ENCODE measurements at regions not wholly inside any gene's neighbourhood (a gene's known extent, or its start where the extent isn't known, plus 50 kb on each side); places are given as distances from the start of the nearest gene placed in this dataset.

DNA sequence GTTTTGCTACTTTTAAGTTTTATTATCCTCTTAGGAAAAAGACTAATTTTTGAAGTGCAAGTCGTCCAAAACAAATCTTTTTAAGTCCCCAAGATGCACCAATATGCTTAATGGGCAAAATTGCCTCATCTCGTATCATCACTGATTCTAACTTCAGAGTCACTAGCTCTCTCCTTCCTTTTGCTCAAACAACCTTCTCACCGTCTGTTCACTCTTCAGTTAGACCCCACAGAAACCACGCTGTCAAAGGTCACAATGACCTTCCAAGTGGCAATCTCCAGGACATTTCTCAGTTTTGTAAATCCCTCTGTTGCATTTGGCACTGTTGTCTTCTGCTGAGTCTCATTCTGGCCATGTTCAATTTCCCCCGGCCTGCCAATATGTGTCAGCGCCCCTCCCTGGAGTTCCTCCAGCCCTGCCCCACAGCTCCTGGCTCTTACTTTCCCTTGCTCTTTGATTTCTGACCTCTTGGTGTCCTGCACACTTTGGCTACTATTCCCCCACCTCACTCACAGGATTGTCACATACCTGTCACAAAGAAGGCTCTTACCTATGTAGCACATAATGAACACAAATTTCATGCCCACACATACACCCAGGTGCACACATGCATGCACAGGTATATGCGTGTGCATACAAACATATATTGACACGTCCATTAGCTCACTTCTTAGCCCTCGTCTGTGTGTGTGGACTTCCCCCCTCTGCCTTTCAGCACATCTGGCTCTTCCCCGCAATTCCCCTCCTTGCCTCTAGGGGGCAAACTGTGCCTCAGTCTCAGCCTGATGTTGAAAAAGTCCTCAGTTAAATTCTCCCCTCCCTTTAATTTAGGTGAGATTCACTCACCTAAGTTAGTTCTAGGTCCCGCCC lies 354.0 kb upstream of the DUSP10 start:
- no peak for DNase-seq

DNA sequence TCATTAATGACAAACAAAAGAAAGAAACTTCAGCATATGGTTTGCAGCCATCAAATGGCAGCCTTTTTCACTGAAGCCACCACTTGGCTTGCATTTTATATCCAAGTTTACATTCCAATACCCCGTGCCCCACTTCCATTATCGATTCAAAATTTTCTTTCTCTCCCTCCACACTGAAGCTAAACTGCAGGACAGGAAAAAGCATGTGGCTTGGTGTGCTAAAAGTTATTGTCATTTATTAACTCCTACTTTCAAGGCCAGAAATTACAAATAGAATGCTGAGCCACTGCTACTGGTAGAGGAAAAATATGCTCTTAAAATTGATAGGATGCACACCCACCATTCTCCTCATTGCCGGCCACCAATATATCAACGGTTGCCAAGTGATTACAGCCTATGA lies 351.6 kb upstream of the DUSP10 start:
- no peak for DNase-seq

DNA sequence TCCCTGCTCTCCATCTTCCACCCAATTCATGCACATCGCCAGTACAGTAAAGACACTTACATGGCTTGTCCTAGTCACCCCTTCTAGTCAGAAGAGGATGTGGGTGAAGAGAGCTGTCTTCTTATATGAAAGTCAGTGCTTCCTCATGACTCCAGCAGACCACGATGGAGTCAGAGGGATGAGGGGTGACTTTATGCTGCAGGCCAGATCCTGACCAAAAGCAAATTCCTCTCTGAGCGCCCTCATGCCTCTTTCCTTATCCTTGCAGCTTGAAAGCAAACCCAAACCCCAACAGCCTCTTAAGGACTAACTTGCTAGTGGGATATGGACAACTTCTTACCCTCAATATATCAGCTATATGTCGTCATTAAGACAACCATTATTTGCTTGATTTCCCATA lies 348.2 kb upstream of the DUSP10 start:
- no peak for DNase-seq

DNA sequence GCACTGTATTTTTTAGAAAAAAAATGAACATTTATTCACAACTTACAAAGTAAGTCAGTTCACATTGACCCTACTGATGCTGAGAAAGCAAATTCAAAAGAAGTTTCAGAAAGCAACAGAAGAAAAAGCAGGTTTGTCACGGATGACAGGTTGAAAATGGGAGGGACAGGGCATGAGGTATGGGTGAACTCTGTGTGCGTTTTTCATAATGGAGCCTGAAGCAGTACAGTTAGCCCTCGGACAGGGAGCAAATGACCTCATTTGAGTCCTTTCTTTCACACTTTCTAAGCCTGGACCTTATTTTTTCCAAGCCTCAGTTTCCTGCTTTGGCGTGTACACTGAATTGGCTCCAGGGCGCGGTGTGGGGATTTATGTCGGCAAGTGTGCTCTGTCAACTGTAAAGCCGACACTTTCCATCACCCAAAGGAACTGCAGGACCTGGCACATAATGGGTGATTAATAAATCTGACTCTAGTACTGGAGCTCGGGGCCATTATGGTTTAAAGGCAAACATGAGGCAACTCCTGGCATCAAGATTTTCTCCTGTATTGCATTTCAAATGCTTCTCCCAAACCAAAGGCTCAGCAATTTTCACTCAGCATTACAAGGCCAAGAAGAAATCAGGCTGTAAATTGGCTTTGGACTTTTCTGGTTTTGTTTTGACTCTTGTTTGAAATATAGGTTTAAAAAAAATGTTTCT lies 345.5 kb upstream of the DUSP10 start:
- DNase-seq: no peak

DNA sequence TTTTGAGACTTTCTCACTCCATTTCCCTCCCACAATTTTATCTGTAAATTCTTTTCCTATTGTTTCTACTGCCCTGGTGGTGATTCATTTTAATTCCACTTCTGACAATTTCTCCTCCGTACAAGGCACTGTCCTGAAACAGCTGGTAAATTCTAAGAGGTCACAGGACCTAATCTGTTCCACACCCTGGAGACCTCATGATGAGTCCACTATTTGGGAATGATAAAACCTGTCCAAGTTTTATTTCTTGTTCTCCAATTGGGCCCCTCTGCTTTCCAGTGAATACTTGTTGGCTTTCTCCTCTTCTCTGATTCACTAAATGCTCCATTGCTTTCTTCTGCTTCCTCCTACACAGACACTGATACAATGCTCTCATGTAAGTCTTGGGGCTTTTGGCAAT lies 343.1 kb upstream of the DUSP10 start:
- no peak for DNase-seq

DNA sequence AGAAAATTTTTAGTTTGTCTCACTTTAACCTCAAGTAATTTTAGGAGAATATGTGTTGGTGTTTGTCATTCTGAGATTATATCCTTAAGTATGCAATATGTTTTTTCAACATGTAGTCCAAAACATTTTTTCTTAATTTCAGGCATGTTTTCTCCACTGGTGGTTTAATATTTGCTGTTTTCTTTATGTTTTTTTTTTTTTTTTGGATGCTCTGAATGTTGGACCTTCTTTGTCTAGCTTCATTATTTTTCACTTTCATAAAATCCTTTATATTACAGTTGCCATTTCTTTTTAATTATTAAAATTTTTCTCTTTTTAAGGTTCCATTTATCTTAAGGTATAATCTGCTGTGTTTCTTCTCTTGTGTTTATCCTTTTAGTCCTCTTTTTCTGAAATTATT lies 342.2 kb upstream of the DUSP10 start:
- no peak for DNase-seq

DNA sequence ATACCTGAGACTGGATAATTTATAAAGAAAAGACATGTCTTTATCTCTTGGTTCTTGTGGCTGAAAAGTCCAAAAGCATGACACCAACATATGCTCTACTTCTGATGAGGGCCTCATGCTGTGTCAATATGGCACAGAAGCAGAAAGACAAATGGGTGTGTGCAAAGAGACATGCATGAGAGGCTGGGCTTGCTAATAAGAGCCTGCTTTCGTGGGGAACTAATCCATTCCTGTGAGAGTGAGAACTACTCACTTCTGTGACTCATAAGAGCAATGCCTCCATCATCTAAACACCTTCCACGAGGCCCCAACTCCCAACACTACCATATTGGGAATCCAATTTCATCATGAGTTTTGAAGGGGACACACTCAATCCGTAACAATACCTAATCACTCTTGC lies 340.0 kb upstream of the DUSP10 start:
- DNase-seq: no peak

DNA sequence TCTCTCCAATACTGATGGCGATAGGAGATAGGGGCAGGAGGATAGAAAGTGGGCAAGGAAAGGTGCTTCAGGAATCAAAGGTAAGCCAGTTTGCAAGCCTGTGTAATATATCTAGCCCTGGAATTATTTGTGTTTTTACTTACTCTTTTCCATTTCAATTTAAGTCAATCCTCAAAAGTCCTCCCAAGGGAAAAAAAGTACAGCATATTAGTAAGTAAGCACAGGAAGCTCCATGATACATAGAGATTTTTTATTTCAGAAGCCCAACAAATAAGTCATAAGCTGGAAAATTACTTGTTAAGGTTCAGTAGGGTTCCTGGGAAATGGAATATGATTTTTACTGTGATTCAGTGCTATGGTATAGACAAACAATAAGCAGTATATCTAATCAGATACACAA lies 337.7 kb upstream of the DUSP10 start:
- no peak for DNase-seq

DNA sequence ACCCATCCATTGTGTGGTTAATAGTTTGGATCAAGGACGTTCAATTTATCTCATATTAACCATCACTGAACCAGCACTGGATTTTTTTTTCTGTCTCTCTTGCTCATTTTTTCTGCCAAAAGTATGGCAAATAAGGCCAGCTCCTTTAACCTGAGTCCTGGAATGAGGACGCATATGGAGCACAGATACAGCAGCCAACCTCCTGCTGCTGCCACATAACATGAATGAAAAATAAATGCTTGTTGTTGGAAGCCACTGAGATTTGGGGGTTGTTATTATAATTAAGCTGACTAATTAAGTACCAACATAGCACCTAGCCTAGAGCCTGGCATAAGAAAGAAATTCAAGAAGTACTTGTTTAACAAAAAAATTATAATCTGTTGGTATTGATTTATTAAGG lies 335.3 kb upstream of the DUSP10 start:
- no peak for DNase-seq

DNA sequence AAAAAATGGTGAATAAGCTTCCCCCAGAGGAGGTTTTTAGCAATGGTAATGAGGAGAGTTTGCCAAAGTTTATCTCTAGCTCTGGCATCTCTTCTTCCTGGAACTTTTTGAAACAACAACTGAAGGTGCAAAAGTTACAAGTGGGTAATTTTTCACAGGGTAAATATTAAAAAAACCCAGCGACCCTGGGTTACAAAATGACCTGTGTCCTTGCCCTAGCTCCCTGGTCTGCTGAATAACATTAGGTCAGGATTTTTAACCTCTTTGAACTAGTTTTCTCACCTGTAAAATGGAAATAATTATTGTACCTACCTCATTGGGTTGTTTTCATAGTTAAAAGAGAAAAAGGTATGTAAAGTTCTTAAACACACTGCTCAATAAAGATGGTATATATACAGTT lies 332.4 kb upstream of the DUSP10 start:
- DNase-seq: no peak

DNA sequence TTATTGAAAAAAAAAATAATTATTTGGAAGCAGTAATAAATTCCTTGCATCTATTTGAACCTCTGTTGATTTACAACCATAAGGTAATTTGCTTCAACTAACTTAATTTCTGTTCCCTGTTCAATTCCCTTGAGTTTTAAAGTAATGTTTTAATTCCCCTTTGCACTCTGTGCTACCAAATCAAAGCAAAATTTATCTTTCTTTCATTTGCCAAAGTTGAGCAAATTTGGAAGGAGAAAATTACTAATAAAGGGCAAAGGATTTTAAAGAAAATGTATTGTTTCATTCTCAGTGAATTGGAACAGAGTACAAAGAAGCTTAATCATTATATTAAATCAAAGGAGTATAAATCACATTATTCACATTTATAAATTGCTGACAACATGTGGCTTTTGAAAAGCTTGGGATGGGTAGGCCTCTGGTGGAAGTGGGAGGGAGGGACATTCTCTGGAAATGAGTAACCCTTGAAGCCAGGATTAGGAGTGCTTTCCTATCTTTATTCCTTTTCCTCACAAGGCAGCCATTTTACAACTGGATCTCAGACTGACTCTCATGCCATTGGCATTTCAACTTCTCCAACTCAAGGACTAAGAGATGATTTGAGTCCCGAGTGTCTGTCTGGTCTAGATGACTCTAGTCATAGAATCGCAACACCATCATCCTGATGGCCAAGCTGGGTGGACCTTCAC lies 331.6 kb upstream of the DUSP10 start:
- DNase-seq: no peak

DNA sequence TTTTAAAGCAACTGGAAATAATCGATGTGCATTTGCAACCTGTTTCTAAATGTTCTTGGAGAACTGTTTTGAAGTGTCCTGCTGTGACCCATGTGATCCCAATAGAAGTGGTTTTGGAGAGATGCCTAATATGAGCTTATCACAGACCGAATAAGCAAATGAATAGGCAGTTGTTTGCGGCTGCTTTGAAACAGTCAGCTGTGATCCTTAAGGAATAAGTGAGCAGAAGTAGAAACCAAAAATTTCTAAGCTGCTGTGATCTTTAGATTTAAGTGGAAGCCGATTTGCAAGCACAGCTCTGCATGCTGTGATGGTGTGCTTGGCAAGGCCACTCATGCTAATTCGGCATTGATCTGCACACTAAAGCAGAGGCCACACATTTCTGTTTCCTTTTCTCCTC lies 329.5 kb upstream of the DUSP10 start:
- DNase-seq: no peak

DNA sequence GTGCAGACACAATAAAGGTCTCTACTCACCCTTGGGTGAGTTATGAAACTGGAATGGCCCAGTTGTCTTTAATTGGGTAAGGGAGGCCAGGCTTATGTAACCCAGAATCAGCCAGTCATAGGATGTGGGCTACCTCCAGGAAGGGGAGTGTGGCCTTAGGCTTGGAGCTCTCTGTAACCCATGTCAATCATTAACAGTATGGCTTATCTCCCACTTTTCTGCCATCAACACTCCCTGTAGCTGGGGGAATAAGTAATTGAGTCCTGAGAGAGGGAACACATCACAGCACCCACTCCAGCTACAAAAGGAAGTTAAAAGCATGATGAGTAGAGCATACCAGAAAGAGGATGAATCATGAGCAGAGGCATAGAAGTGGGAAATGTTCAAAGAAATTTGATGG lies 327.0 kb upstream of the DUSP10 start:
- no peak for DNase-seq

DNA sequence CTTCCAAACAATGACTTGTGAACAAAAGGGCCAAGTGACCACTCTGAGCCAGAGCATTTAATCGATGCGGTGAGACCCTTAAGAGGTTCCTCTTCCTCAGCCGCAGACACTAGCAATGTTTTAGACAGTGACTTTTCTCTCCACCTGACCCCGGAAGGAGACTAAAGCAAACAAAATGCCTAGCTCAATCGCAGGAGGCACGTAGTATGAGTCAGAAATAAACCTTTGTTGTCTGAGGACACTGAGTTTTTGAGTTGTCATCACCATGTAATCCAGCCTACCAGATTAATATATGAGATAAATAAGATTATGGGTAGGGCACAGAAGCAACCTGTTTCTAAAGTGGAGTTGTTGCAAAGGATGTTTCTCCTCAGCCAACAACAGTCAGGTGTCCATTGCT lies 326.2 kb upstream of the DUSP10 start:
- DNase-seq: no peak

DNA sequence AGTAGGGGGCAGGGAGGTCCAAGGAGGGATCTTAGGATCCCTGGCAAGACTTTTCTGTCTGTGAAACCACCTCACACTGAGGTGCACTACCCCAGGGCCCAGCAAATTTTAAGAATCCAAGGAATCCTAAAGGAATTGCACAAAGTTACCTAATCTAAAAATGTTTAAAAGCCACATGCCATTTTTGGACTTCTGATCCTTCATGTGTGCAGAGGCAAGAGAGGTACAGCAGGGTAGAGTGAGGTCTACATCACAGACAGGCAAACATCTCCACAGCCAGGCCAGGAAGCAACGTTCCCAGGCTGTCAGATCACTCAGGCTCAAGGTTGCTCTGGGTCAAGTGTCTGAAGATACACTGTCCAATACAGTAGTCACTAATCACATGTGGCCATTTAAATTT lies 324.6 kb upstream of the DUSP10 start:
- no peak for DNase-seq

DNA sequence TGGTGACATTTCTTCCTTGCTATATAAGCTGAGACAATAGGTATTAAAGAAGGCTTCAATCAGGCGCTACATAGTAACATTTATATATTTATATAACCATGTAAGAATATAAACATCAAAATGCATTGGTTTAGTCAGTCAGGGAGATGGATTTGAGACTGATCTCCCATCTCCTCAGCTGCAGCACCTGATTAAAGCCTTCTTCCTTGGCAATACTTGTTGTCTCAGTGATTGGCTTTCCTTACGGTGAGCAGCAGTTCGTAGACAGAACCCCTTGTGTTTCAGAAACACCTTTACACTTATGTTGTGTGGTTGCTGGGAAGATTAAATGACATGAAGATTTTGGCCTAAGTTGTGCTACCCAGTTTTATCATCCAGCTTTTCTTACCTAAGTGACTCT lies 323.3 kb upstream of the DUSP10 start:
- no peak for DNase-seq

DNA sequence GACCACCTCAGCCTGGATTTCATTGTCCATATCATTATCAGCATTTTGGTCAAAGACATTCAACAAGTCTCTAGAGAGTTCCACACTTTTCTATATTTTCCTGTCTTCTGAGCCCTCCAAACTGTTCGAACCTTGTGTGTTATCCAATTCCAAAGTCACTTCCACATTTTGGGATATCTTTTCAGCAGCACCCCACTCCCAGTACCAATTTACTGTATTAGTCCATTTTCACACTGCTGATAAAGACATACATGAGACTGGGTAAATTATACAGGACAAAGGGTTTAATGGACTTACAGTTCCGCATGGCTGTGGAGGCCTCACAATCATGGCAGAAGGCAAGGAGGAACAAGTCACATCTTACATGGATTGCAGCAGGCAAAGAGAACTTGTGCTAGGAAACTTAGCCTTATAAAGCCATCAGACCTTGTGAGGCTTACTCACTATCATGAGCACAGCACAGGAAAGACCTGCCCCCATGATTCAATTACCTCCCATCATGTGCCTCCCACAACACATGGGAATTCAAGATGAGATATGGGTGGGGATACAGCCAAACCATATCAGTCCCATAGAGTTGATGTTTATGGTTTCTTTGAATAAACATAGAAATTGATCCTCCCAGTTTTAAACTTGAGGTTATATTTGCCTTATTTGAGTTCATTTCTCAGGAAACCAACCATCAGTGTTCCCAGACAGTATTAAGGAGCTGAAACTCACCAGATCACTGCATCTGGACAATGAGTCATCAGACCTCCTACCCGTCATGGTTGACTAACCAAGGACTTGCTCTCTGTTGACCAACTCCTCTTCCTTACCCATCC lies 322.7 kb upstream of the DUSP10 start:
- DNase-seq: no peak

DNA sequence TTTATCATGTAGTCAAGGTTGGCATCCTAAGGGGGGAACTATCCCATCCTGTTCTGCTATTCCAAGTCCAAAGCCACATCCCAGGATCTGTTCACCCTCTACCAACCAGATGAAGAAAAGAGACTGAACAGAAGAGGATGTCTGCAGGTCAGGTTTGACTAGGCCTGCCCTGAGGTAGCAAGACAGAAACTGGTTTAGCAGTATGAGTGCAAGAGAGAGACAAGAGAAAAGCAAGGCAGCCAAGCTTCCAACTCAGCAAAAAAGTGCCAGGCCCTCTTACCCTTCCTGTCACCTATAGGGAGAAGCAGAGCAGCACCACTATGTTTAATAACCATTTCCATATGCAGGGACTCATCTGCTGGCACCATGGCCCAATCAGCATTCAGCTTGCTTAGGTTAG lies 320.8 kb upstream of the DUSP10 start:
- DNase-seq: no peak

DNA sequence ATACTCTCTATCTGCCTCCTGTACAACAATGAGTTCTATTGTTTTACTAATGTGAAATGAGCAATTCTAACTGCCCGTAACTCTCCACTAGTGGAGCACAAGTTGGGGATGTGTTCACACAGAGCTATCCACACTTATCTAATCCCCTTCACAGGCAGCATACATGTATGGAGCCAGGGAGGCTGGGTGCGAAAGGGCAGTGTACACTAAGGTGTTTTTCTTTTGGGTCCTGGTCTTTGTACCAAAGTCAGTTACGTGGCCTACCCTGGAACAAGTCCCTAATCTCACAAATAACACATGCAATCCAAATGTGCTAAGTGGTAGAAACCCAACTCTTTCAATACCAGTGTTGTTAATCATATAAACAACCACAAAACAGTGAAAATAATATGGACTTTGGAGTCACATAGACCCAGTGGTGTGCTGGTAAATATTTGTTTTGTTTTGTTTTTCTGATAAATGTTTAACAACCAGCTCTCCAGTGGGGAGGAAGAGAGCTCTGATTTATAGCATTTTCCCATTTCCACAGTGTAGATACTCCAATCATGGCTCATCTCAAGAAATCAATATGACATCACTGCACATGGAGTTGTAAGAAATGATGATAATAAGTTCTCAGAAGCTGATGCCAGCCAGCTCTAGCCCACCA lies 319.9 kb upstream of the DUSP10 start:
- DNase-seq: no peak

DNA sequence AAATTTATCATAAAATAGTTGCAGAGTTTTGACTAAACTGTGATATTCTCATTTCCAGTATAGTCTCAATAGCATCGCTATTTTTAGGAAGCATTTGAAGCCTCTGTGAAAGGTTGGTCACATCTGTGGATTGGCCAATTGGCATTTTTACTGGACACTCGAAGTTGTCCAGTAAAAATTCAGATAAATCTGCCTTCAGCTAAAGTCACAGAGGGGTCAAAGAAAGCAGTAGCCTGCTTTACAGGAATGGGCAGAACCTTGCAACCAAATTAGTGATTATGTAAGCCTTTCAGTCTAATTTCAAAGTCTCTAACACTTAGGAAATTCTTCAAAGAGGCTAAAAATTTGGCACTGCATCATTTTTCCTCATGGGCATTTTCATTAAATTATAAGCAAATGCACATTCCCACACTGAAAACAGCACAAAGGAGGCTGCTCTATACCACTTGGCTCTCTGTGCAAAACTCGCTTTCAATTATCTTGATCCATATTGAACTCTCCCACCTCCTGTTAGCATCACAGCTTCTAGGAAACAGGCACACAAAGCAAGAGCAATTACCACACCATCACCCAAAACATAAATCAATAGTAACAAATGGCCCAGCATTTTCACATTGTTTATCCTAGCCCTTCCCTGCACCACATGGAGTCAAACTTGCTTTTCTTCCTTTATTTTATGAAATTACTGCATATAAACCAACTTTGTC lies 318.5 kb upstream of the DUSP10 start:
- no peak for DNase-seq

DNA sequence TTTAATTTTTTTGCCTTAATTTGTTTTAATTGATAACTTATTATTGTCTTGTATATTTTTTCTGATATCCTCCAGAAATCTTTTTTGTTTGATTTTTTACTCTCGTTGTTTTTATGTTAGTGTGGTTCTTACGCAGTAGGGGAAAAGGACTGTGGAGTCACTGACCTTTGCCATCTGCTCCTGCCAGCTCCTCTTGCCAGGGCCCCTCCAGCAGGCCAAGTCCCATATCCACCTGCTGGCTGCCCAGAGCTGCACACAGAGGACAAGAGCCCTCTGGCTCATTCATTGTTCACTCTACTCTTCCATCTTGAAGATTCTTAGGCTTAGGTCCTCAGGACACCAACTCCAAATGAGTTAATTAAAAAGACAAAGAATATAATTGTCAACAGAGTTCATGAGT lies 316.4 kb upstream of the DUSP10 start:
- no peak for DNase-seq

DNA sequence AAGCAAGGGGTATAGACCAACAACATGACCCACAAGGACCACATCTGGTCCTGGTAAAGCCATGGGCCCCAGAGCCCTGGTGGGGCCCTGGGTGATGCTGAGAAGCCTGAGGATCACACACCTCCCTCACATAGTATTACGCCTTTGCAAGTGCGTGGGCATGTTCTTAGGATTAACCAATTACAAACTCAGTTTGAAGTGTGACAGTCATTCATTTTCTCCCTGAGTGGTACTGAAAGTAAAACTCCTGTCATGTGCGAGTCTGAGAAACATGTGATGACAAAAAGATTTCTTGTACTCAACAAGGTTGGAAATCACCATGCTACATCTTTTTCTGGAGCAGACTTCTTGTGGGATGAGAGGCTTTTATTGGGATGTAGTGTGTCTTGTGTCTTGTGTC lies 315.3 kb upstream of the DUSP10 start:
- no peak for DNase-seq

All from NCI-H1694 treated with DMSO at 0.1 percent for 48 hours (cell line).